ENCODE measurements at regions not wholly inside any gene's neighbourhood (a gene's known extent, or its start where the extent isn't known, plus 50 kb on each side); places are given as distances from the start of the nearest gene placed in this dataset.

DNA sequence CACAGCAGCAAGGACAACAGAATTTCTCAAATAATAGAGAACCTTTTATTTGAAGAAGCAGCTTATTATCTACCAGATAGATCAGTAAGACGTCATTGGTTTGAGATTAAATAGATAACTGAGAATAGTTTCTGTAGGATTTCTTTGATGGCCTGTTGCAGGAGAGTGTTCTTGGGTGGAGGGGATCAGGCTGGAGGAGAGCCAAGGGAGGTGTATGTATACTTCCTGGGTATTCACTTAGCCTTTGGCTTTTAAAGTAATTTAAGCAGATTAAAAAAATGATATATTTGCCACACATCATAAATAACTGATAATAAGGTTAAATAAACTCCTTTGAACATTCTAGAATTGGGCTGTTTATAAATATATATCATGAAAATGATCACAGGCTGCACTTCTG, 486.1 kb upstream of the IGFBP3 start:
- Mint-ChIP-seq H3K27me3 (ENCODE audit: low read depth) (no peaks in the 10 kb centered on the region), H3K4me3 (no peak overlapping the region), H3K36me3 (no peaks in the 10 kb centered on the region), H3K4me1 (no peaks in the 10 kb centered on the region), H3K9me3 (peaks cover 8% of the 10 kb centered on the region), H3K27ac (no peak overlapping the region)
- DNase-seq (ENCODE audit: low spot score) (no peak), ATAC-seq (no peak)
- TF ChIP-seq GRHL2 (CRISPR knock-in tag; IDR thresholded peaks at IDR 0.05; ENCODE audit: insufficient replicate concordance, severe bottlenecking) (no peak), OVOL2 (CRISPR knock-in tag; IDR thresholded peaks at IDR 0.05; ENCODE audit: borderline replicate concordance) (no peak), ZNF121 (CRISPR knock-in tag; IDR thresholded peaks at IDR 0.05) (no peak), ZNF671 (CRISPR knock-in tag; IDR thresholded peaks at IDR 0.05) (no peak), ELF4 (CRISPR knock-in tag; IDR thresholded peaks at IDR 0.05; ENCODE audit: low read depth) (no peak), IRF2 (CRISPR knock-in tag; IDR thresholded peaks at IDR 0.05; ENCODE audit: borderline replicate concordance, low read depth) (no peak)
- TF ChIP-seq, protein P1, sequence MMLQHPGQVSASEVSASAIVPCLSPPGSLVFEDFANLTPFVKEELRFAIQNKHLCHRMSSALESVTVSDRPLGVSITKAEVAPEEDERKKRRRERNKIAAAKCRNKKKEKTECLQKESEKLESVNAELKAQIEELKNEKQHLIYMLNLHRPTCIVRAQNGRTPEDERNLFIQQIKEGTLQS (CRISPR knock-in tag; conservative IDR thresholded peaks at IDR 0.05) = no peak
- TF ChIP-seq, protein P2, sequence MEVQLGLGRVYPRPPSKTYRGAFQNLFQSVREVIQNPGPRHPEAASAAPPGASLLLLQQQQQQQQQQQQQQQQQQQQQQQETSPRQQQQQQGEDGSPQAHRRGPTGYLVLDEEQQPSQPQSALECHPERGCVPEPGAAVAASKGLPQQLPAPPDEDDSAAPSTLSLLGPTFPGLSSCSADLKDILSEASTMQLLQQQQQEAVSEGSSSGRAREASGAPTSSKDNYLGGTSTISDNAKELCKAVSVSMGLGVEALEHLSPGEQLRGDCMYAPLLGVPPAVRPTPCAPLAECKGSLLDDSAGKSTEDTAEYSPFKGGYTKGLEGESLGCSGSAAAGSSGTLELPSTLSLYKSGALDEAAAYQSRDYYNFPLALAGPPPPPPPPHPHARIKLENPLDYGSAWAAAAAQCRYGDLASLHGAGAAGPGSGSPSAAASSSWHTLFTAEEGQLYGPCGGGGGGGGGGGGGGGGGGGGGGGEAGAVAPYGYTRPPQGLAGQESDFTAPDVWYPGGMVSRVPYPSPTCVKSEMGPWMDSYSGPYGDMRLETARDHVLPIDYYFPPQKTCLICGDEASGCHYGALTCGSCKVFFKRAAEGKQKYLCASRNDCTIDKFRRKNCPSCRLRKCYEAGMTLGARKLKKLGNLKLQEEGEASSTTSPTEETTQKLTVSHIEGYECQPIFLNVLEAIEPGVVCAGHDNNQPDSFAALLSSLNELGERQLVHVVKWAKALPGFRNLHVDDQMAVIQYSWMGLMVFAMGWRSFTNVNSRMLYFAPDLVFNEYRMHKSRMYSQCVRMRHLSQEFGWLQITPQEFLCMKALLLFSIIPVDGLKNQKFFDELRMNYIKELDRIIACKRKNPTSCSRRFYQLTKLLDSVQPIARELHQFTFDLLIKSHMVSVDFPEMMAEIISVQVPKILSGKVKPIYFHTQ (CRISPR knock-in tag; IDR thresholded peaks at IDR 0.05) = no peak
- TF ChIP-seq, protein P3, sequence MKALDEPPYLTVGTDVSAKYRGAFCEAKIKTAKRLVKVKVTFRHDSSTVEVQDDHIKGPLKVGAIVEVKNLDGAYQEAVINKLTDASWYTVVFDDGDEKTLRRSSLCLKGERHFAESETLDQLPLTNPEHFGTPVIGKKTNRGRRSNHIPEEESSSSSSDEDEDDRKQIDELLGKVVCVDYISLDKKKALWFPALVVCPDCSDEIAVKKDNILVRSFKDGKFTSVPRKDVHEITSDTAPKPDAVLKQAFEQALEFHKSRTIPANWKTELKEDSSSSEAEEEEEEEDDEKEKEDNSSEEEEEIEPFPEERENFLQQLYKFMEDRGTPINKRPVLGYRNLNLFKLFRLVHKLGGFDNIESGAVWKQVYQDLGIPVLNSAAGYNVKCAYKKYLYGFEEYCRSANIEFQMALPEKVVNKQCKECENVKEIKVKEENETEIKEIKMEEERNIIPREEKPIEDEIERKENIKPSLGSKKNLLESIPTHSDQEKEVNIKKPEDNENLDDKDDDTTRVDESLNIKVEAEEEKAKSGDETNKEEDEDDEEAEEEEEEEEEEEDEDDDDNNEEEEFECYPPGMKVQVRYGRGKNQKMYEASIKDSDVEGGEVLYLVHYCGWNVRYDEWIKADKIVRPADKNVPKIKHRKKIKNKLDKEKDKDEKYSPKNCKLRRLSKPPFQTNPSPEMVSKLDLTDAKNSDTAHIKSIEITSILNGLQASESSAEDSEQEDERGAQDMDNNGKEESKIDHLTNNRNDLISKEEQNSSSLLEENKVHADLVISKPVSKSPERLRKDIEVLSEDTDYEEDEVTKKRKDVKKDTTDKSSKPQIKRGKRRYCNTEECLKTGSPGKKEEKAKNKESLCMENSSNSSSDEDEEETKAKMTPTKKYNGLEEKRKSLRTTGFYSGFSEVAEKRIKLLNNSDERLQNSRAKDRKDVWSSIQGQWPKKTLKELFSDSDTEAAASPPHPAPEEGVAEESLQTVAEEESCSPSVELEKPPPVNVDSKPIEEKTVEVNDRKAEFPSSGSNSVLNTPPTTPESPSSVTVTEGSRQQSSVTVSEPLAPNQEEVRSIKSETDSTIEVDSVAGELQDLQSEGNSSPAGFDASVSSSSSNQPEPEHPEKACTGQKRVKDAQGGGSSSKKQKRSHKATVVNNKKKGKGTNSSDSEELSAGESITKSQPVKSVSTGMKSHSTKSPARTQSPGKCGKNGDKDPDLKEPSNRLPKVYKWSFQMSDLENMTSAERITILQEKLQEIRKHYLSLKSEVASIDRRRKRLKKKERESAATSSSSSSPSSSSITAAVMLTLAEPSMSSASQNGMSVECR (CRISPR knock-in tag; IDR thresholded peaks at IDR 0.05; ENCODE audit: borderline replicate concordance) = no peak
- TF ChIP-seq, protein P4, sequence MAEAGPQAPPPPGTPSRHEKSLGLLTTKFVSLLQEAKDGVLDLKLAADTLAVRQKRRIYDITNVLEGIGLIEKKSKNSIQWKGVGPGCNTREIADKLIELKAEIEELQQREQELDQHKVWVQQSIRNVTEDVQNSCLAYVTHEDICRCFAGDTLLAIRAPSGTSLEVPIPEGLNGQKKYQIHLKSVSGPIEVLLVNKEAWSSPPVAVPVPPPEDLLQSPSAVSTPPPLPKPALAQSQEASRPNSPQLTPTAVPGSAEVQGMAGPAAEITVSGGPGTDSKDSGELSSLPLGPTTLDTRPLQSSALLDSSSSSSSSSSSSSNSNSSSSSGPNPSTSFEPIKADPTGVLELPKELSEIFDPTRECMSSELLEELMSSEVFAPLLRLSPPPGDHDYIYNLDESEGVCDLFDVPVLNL (CRISPR knock-in tag; IDR thresholded peaks at IDR 0.05; ENCODE audit: borderline replicate concordance, low read depth) = no peak
- TF ChIP-seq, protein P5, sequence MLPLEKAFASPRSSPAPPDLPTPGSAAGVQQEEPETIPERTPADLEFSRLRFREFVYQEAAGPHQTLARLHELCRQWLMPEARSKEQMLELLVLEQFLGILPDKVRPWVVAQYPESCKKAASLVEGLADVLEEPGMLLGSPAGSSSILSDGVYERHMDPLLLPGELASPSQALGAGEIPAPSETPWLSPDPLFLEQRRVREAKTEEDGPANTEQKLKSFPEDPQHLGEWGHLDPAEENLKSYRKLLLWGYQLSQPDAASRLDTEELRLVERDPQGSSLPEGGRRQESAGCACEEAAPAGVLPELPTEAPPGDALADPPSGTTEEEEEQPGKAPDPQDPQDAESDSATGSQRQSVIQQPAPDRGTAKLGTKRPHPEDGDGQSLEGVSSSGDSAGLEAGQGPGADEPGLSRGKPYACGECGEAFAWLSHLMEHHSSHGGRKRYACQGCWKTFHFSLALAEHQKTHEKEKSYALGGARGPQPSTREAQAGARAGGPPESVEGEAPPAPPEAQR (CRISPR knock-in tag; IDR thresholded peaks at IDR 0.05) = no peak
- TF ChIP-seq, protein P6, sequence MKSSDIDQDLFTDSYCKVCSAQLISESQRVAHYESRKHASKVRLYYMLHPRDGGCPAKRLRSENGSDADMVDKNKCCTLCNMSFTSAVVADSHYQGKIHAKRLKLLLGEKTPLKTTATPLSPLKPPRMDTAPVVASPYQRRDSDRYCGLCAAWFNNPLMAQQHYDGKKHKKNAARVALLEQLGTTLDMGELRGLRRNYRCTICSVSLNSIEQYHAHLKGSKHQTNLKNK (CRISPR knock-in tag; IDR thresholded peaks at IDR 0.05) = no peak
- ChIA-PET POLR2A (no interaction called here), CTCF (no interaction called here)

DNA sequence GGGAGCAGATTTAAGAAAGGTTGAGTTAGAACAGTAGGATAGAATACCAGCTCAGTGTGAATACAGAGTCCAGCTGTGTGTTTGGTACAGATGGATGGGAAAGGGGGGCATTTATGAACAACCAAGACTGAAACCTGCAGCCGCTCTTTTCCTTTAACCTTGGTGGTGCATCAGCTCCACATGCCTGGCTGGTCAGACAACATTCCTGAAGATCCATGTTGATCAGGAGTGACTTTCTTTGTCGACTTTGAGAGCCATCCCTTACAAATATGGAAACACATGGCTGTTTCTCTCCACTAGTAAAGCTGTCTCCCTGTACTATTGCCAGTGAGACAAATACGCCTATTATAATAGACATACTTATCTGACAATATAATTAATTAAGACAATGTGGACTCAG, 476.5 kb upstream of the IGFBP3 start:
- ATAC-seq (no peak), DNase-seq (ENCODE audit: low spot score) (no peak)
- H3K36me3 Mint-ChIP-seq = peaks cover 6% of the 10 kb centered on the region; the same call in 1 of the 2 replicates
- H3K27ac Mint-ChIP-seq = no peak overlapping the region
- no peaks in the 10 kb centered on the region for H3K27me3 Mint-ChIP-seq (ENCODE audit: low read depth)
- no peaks in the 10 kb centered on the region for H3K4me1 Mint-ChIP-seq
- ChIA-PET CTCF (no interaction called here), POLR2A (no interaction called here)
- no peak overlapping the region for H3K4me3 Mint-ChIP-seq
- H3K9me3 Mint-ChIP-seq = peaks cover 20% of the 10 kb centered on the region
- TF ChIP-seq, protein P7, sequence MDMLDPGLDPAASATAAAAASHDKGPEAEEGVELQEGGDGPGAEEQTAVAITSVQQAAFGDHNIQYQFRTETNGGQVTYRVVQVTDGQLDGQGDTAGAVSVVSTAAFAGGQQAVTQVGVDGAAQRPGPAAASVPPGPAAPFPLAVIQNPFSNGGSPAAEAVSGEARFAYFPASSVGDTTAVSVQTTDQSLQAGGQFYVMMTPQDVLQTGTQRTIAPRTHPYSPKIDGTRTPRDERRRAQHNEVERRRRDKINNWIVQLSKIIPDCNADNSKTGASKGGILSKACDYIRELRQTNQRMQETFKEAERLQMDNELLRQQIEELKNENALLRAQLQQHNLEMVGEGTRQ (CRISPR knock-in tag; IDR thresholded peaks at IDR 0.05) = no peak
- TF ChIP-seq, protein P8, sequence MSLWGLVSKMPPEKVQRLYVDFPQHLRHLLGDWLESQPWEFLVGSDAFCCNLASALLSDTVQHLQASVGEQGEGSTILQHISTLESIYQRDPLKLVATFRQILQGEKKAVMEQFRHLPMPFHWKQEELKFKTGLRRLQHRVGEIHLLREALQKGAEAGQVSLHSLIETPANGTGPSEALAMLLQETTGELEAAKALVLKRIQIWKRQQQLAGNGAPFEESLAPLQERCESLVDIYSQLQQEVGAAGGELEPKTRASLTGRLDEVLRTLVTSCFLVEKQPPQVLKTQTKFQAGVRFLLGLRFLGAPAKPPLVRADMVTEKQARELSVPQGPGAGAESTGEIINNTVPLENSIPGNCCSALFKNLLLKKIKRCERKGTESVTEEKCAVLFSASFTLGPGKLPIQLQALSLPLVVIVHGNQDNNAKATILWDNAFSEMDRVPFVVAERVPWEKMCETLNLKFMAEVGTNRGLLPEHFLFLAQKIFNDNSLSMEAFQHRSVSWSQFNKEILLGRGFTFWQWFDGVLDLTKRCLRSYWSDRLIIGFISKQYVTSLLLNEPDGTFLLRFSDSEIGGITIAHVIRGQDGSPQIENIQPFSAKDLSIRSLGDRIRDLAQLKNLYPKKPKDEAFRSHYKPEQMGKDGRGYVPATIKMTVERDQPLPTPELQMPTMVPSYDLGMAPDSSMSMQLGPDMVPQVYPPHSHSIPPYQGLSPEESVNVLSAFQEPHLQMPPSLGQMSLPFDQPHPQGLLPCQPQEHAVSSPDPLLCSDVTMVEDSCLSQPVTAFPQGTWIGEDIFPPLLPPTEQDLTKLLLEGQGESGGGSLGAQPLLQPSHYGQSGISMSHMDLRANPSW (CRISPR knock-in tag; conservative IDR thresholded peaks at IDR 0.05; ENCODE audit: low read depth) = no peak
- TF ChIP-seq ATF1 (CRISPR knock-in tag; IDR thresholded peaks at IDR 0.05) (no peak), JUN (CRISPR knock-in tag; IDR thresholded peaks at IDR 0.05) (no peak), GABPB1 (CRISPR knock-in tag; IDR thresholded peaks at IDR 0.05) (no peak), SOX15 (CRISPR knock-in tag; IDR thresholded peaks at IDR 0.05) (no peak), NFYB (CRISPR knock-in tag; conservative IDR thresholded peaks at IDR 0.05; ENCODE audit: low read depth) (no peak), ESRRA (CRISPR knock-in tag; IDR thresholded peaks at IDR 0.05; ENCODE audit: borderline replicate concordance) (no peak)
